Right lobe of liver (tissue), 6 donors: ENCODE measurements at regions not wholly inside any gene's neighbourhood (a gene's known extent, or its start where the extent isn't known, plus 50 kb on each side); places are given as distances from the start of the nearest gene placed in this dataset.

Source experiments
- ATAC-seq, 4 donors: fragments of 200-7000 bp; cut with Tn5 transposase; one replicate each; pipeline ENCODE4 v1.9.1; 2020; ENCODE audit warnings: mild to moderate bottlenecking in 4 of 4, moderate library complexity in 4 of 4
- DNase-seq, 3 donors: peaks; one replicate each; pipeline ENCODE4 v3.0.0-alpha.2; 2020
- H3K27ac ChIP-seq, 3 donors: fragments of 200-600 bp; one replicate each; pipeline ENCODE4 v1.8.0; 2022
- H3K27me3 ChIP-seq, 2 donors: fragments of 200-600 bp; one replicate each; pipeline ENCODE4 v1.8.0; 2022
- H3K36me3 ChIP-seq, 4 donors: fragments of 200-600 bp; sonication (generic) in 1 of 4; one replicate each; pipeline versions ENCODE4 v1.5.1 to v1.8.0; 2017 to 2022; ENCODE audit warnings: control low read depth in 1 of 4
- H3K4me1 ChIP-seq, 4 donors: fragments of 200-600 bp; sonication (generic) in 1 of 4; one replicate each; pipeline versions ENCODE4 v1.5.1 to v1.8.0; 2017 to 2022; ENCODE audit warnings: control low read depth in 1 of 4
- H3K4me3 ChIP-seq, 3 donors: fragments of 200-600 bp; one replicate each; pipeline ENCODE4 v1.8.0; 2022
- H3K9me3 ChIP-seq, 4 donors: fragments of 200-600 bp; sonication (generic) in 1 of 4; one replicate each; pipeline versions ENCODE4 v1.5.1 to v1.8.0; 2017 to 2022; ENCODE audit warnings: control low read depth in 1 of 4
- POLR2A ChIP-seq: fragments of 450-650 bp; IDR thresholded peaks from one replicate; pipeline ENCODE4 v1.6.1; 2017; ENCODE audit warnings: antibody characterized with exemption, mild to moderate bottlenecking
- WGBS: methylation state at CpG from one replicate; pipeline ENCODE4 v1.1.6; 2018; ENCODE audit warnings: low coverage, low lambda C conversion rate; ENCODE audit not compliant: insufficient coverage; ENCODE audit errors: missing lambda C conversion rate; 5-methylcytosine and 5-hydroxymethylcytosine counted together
- intact Hi-C, 2 donors: fragments of 100-400 bp; cut with DNase I; formaldehyde crosslinking; loops; one replicate each; pipeline versions ENCODE4 v1.11.2 to v1.14.1; 2022
- TF ChIP-seq, protein P1 (sequence below), 4 donors: fragments of 200-600 bp in 3 of 4; fragments of 450-650 bp in 1 of 4; IDR thresholded peaks; one replicate each; pipeline versions ENCODE4 v1.5.1 to v1.8.0; 2016 to 2022; ENCODE audit warnings: antibody characterized with exemption in 4 of 4, mild to moderate bottlenecking in 2 of 4
- donor health status: DM: no; HTN: yes; CAD: no.
- donor health status: DM: no; HTN: no; CAD: no.
- donor health status: DM: no; HTN: no; CAD: no.
- donor health status: DM: no; HTN: yes; CAD: no.
- donor health status: DM: no; HTN: yes; CAD: no.

GRCh38 chr16:47966325-47966724 lies 189.5 kb downstream of the ABCC12 start:
- intact Hi-C loops = no loop called here
- TF ChIP-seq, protein P1, sequence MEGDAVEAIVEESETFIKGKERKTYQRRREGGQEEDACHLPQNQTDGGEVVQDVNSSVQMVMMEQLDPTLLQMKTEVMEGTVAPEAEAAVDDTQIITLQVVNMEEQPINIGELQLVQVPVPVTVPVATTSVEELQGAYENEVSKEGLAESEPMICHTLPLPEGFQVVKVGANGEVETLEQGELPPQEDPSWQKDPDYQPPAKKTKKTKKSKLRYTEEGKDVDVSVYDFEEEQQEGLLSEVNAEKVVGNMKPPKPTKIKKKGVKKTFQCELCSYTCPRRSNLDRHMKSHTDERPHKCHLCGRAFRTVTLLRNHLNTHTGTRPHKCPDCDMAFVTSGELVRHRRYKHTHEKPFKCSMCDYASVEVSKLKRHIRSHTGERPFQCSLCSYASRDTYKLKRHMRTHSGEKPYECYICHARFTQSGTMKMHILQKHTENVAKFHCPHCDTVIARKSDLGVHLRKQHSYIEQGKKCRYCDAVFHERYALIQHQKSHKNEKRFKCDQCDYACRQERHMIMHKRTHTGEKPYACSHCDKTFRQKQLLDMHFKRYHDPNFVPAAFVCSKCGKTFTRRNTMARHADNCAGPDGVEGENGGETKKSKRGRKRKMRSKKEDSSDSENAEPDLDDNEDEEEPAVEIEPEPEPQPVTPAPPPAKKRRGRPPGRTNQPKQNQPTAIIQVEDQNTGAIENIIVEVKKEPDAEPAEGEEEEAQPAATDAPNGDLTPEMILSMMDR (IDR thresholded peaks at IDR 0.05) = no peak
- no peak for TF ChIP-seq POLR2A
- WGBS = 53% methylated on average over 4 of the region's 4 CpGs
- DNase-seq (no peak), ATAC-seq (no peak)
- H3K36me3 ChIP-seq = no peaks in the 10 kb centered on the region
- no peaks in the 10 kb centered on the region for H3K27me3 ChIP-seq
- H3K4me1 ChIP-seq = no peaks in the 10 kb centered on the region
- H3K9me3 ChIP-seq = no peaks in the 10 kb centered on the region
- no peak overlapping the region for H3K27ac ChIP-seq
- H3K4me3 ChIP-seq = no peak overlapping the region

- H3K27me3 ChIP-seq = no peaks in the 10 kb centered on the region
- H3K4me3 ChIP-seq = no peak overlapping the region
- H3K9me3 ChIP-seq = no peaks in the 10 kb centered on the region
- H3K36me3 ChIP-seq = no peaks in the 10 kb centered on the region
- intact Hi-C loops = no loop called here
- TF ChIP-seq POLR2A = no peak
- TF ChIP-seq, protein P1 (IDR thresholded peaks at IDR 0.05) = no peak
- no peaks in the 10 kb centered on the region for H3K4me1 ChIP-seq
- ATAC-seq (no peak), DNase-seq (no peak)
- whole genome bisulfite sequencing = 34% methylated on average over 2 of the region's 2 CpGs
- H3K27ac ChIP-seq = no peak overlapping the region
Observed at GRCh38 chr16:47965439-47965838, 190.4 kb downstream of the ABCC12 start.

DNA sequence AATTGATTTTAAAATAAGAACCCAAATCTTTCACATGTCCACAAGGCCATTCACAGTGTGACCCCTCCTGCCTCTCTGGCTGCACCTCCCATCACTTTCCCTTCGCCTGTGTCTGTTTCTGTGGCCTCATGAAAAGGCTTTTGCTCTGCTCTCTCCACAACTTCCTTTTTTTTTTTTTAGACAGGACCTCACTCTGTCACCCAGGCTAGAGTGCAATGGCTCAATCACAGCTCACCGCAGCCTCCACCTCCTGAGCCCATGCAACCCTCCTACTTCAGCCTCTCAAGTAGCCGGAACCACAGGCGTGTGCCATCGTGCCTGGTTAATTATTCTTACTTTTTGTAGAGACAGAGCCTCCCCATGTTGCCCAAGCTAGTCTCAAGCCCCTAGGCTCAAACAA lies 197.1 kb downstream of the ABCC12 start:
- Histone ChIP-seq H3K36me3 (no peaks in the 10 kb centered on the region), H3K9me3 (no peaks in the 10 kb centered on the region), H3K4me3 (no peak overlapping the region), H3K4me1 (no peaks in the 10 kb centered on the region), H3K27ac (no peak overlapping the region), H3K27me3 (no peaks in the 10 kb centered on the region)
- WGBS = 65% methylated on average over 5 of the region's 5 CpGs
- no peak for DNase-seq
- ATAC-seq = no peak
- intact Hi-C loops = no loop called here
- no peak for TF ChIP-seq POLR2A
- TF ChIP-seq, protein P1 (IDR thresholded peaks at IDR 0.05) = no peak

DNA sequence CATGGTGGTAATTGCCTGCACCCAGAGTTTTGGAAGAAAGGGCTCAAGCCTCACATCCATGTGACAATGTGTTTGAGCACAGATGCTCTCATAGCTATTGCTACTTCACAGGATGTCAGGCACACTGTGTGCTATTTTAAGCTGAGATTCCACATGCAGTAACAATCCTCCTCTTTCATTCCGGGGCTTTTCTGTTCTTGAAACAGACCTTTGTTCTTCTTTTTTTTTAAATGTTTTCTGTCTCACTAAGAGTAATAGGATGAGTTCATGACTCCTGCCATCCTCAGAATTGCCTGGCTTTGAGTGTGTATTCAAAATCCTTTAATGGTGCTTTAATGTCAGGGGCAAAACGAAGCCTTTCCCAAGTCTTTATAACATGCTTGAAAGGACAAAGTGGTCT lies 198.9 kb downstream of the ABCC12 start:
- Histone ChIP-seq H3K4me1 (no peaks in the 10 kb centered on the region), H3K27ac (no peak overlapping the region), H3K36me3 (no peaks in the 10 kb centered on the region), H3K27me3 (no peaks in the 10 kb centered on the region), H3K9me3 (no peaks in the 10 kb centered on the region), H3K4me3 (no peak overlapping the region)
- ATAC-seq (no peak), DNase-seq (no peak)
- WGBS = 37% methylated on average over 2 of the region's 2 CpGs
- intact Hi-C loops = no loop called here
- TF ChIP-seq, protein P1 (IDR thresholded peaks at IDR 0.05) = no peak
- TF ChIP-seq POLR2A = no peak

- H3K36me3 ChIP-seq = no peaks in the 10 kb centered on the region
- H3K4me3 ChIP-seq = no peak overlapping the region
- no peaks in the 10 kb centered on the region for H3K9me3 ChIP-seq
- no peak overlapping the region for H3K27ac ChIP-seq
- TF ChIP-seq, protein P1 (IDR thresholded peaks at IDR 0.05) = no peak
- no CpG with 5 or more reads among the region's 9 CpGs for WGBS
- intact Hi-C loops = no loop called here
- ATAC-seq = no peak
- no peak for DNase-seq
- no peaks in the 10 kb centered on the region for H3K27me3 ChIP-seq
- no peaks in the 10 kb centered on the region for H3K4me1 ChIP-seq
Observed at GRCh38 chr16:47949714-47950113, 206.1 kb downstream of the ABCC12 start.
